ENCODE measurements at regions not wholly inside any gene's neighbourhood (a gene's known extent, or its start where the extent isn't known, plus 50 kb on each side); places are given as distances from the start of the nearest gene placed in this dataset.

DNA sequence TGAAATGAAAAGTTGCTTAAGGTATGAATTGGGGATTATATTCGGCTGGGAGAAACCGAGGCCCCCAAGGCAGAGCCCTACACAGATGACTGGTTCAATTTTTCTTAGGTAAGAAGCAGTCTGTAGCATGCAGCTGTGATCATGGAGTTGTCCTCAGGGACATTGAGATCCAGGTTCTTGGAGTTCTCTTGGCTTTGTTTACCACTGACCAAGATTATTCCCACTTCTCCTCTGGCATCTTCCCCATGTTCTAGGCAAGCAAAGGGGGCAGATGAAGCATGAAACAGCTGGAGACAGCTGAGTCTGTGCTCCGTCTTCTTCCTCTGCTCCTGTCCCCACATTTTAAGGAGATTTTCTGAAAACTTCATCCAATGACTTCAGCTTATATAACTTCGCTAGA lies 129.5 kb upstream of the BMPER start:
- TF ChIP-seq, protein P1, sequence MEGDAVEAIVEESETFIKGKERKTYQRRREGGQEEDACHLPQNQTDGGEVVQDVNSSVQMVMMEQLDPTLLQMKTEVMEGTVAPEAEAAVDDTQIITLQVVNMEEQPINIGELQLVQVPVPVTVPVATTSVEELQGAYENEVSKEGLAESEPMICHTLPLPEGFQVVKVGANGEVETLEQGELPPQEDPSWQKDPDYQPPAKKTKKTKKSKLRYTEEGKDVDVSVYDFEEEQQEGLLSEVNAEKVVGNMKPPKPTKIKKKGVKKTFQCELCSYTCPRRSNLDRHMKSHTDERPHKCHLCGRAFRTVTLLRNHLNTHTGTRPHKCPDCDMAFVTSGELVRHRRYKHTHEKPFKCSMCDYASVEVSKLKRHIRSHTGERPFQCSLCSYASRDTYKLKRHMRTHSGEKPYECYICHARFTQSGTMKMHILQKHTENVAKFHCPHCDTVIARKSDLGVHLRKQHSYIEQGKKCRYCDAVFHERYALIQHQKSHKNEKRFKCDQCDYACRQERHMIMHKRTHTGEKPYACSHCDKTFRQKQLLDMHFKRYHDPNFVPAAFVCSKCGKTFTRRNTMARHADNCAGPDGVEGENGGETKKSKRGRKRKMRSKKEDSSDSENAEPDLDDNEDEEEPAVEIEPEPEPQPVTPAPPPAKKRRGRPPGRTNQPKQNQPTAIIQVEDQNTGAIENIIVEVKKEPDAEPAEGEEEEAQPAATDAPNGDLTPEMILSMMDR (IDR thresholded peaks at IDR 0.05 in 2 of 3, conservative IDR thresholded peaks at IDR 0.05 in 1 of 3; ENCODE audit: insufficient read depth in 2 of 3, low read depth in 1 of 3, low read length in 3 of 3): no peak
- no peak for TF ChIP-seq NR2C2 (CRISPR knock-in tag; IDR thresholded peaks at IDR 0.05)
- TF ChIP-seq NR2C2 (tag; IDR thresholded peaks at IDR 0.05): no peak
- TF ChIP-seq POLR2A (conservative IDR thresholded peaks at IDR 0.05): no peak
- no peak for TF ChIP-seq ZNF717 (CRISPR knock-in tag; IDR thresholded peaks at IDR 0.05)
- no peak for TF ChIP-seq NBN (IDR thresholded peaks at IDR 0.05; ENCODE audit: low read depth)
- TF ChIP-seq, protein P2, sequence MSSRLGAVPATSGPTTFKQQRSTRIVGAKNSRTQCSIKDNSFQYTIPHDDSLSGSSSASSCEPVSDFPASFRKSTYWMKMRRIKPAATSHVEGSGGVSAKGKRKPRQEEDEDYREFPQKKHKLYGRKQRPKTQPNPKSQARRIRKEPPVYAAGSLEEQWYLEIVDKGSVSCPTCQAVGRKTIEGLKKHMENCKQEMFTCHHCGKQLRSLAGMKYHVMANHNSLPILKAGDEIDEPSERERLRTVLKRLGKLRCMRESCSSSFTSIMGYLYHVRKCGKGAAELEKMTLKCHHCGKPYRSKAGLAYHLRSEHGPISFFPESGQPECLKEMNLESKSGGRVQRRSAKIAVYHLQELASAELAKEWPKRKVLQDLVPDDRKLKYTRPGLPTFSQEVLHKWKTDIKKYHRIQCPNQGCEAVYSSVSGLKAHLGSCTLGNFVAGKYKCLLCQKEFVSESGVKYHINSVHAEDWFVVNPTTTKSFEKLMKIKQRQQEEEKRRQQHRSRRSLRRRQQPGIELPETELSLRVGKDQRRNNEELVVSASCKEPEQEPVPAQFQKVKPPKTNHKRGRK (tag; IDR thresholded peaks at IDR 0.05): no peak
- no peak for TF ChIP-seq YY1 (IDR thresholded peaks at IDR 0.05; ENCODE audit: borderline replicate concordance in 1 of 3, control insufficient read depth in 1 of 3, extremely low read depth in 1 of 3, insufficient read depth in 3 of 3, insufficient read length in 1 of 3, insufficient replicate concordance in 2 of 3, low read depth in 1 of 3, low read length in 2 of 3)
- no peak for TF ChIP-seq ZNF3 (CRISPR knock-in tag; IDR thresholded peaks at IDR 0.05)
- TF ChIP-seq ARNT (IDR thresholded peaks at IDR 0.05): no peak
- TF ChIP-seq NFRKB (IDR thresholded peaks at IDR 0.05; ENCODE audit: low read depth): no peak
